GM21390 (cell line): ENCODE measurements at regions not wholly inside any gene's neighbourhood (a gene's known extent, or its start where the extent isn't known, plus 50 kb on each side); places are given as distances from the start of the nearest gene placed in this dataset.

Source experiments
- ATAC-seq: cut with Tn5 transposase; IDR thresholded peaks from one replicate; pipeline ENCODE4 v1.9.1; 2021; ENCODE audit not compliant: unreplicated experiment

DNA sequence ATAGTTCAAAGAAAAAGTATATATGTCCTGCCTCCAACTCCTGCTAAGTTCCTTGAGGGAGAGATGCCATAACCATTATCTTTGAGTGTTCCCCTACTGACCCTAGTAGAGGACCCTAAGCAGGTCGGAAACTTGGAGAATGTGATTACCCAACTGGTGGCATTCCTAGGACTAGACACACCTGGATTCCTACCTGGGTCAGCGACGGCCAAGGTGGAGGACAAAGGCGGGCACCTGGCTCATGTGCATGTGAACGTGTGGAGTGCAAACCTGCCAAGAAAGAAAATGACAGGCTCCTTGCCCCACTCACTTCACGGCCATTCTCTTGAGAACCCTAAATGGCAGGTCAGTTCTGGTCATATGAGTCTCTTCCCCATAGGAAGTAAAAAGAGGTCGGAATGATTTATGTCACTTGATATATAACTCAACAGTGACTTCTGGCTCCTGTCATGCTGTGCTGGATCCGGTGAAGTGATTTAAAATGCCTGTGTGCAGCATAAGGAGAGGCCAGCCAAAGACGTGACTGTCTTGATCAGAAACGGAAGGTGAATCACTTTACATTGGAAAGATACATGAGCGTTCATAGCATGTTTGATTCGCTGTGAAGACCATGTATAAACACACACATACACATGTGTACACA is 371.6 kb downstream of the EIPR1 start:
- ATAC-seq, result no peak

DNA sequence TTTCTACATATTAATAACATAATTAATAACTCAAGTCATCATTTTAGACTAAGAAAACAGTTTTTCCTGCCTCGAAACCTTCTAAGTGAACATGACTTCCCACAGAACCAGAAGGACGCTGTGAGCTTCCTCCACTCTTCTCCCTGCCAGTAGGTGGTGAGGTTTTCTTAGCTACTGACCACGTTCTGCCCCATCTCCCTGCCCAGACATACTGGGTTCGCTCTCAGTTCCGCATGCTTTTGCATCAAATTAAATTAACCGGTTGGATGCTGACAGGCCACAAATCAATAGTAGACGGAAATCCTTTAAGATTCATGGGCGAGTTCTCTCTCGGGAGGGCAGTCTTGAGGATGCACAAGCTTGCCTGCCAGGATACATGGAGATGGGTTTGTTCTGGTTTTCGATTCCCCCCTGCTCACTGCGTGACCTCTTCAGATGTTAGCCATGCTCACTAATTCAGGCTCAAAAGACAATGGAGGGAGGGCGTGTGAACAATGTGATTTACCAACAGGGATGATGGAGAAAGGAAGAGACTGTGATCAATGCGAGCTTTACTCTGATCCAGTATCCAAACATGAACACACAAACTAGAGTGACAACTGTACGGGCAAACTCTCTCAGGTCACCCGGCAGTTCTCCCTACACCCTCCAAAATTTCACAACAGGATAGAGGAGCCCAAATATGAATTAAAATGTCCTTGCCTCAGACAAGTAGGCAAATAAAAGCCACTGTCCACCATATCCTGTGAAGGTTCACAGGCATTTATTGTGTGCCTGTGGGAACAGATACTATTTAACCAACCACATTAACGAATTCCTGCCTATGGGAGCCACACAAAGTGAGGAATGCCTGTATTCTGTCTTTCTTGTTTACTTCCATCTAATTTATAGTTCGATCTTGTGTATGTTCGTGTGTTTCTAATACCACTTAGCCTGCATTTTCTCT is 375.7 kb downstream of the EIPR1 start:
- ATAC-seq, result peak; percentile 60

DNA sequence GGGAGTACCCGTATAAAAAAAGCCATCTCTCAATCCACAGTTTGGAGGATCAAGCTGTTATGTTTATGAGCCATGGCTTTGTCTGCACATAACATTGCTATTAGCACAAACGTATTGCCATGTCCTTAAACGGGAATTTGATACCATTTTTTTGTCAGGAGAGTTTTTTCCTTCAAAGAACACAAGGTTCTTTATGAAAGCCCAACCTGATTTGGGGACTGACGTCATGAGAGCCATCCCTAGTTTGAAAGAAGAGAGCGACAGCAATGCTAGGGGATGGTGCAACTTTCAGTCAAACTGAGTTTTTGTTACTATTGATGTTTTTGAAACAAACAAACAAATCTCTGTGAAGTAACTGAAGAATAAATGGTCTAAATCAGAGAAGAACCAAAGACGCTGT is 376.6 kb downstream of the EIPR1 start:
- no peak for ATAC-seq

DNA sequence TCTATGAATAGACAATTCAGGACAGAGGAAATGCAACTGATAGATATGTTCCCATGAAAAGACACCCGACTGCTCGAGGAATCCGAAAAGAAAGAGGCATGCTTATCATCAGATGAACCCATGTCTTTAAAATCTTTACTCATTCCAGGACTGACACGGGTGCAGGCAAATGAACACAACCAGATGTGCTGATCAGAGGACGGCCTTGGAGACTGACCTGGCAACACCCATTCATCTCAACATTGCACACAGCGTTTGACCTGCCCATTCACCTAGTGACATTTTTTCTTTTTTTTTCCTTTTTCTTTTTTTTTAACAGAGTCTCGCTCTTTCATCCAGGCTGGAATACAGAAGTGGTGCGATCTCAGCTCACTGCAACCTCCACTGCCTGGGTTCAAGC is 377.5 kb downstream of the EIPR1 start:
- no peak for ATAC-seq

DNA sequence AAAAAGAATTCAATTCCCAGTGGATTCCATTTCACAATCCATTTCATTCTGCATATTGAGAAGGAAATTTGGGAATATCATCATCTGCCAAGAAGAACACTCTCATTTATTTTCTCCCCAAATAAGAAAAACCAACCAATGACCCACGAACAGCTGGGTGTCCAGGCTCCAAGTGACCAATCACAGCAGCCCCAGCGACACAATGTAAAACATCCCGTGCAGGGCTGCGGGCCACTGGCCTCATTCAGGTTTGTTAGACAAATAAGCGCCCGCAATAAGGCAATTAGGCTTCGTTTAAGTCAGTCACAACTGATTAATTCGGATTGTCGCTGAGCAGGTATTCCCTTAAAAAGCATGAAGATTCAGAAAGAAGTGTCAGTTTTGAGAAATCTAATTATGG is 378.6 kb downstream of the EIPR1 start:
- ATAC-seq, result no peak

DNA sequence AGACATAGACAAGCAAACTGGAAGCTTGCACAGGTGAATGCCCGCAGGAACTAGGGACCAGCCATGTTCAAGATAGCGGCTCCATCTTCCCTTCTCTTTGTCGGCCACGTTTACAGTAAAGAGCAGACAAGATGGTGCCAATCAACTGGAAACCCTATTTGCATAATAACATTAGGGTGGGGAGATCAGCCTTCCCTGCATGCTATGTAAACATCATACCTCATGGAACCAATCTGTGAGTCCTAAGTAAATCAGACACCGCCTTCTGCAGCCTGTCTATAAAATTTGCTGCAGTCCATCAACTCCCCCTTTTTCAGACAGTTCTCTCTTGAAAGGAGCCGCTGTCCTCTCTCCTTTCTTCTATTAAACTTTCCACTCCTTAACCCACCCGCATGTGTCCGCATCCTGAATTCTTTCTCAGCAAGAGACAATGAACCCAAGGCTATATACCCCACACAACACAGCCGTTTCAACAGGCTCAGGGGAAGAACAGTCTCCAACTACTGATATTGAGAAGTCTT is 384.4 kb downstream of the EIPR1 start:
- ATAC-seq, result no peak

DNA sequence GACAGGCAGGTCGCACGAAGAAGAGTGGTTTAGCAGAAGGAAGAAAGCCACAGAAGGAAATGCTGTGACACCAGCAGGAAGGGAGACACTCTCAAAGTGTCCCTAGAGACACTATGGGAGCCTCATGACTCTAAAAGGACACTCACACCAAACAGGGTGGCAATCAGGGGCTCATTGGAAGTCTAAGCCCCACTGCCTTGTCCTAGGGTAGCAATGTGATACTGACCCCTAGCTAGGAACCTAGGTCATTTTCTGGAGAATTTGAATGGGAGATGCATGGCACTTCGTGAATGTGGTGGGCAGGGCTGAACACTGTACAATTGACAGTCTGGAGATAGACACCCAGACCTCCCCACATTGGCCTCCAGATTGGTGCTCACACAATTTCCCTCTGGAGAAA is 385.0 kb downstream of the EIPR1 start:
- no peak for ATAC-seq

DNA sequence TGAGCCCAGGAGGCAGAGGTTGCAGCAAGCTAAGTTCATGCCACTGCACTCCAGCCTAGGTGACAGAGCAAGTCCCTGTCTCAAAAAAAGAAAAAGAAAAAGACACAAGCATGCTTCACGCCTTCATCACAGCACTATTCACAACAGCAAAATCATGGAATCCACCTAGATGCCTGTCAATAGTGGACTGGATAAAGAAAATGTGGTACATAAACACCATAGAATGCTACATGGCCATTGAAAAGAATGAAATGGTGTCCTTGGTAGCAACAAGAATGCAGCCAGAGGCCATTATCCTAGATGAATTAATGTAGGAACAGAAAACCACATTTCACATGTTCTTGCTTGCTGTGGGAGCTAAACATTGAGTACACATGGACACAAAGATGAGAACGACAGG is 392.6 kb downstream of the EIPR1 start:
- ATAC-seq, result no peak

DNA sequence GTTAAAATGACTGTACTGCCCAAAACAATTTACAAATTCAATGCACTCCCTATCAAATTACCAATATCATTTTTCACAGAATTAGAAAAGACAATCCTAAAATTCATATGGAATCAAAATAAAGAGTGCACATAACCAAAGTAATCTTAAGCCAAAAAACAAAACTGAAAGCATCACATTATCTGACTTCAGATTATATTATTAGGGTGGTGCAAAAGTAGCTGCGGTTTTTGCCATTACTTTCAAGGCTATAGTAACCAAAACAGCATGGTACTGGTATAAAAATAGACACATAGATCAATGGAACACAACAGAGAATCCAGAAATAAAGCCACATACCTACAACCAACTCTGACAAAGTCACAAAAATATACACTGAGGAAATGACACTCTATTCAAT is 396.6 kb downstream of the EIPR1 start:
- ATAC-seq, result no peak

DNA sequence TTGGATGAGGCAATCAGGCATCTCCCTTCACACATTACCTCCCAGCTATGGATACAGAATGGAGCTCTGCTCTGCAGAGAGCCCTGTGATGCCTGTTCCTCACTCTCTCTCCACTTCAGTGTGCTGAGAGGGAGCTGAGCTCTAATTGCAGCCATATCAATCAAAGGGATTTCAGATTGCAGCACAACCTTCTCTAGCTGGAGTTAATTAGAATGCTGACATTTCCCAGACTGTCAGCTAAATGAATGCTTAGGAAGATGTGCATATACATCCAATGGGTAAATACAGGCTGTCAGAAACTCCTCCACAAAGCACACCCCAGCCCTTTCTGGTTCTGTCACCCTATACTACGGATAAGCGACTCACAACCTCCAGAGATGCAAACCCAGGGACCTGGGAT is 402.6 kb downstream of the EIPR1 start:
- ATAC-seq, result no peak

DNA sequence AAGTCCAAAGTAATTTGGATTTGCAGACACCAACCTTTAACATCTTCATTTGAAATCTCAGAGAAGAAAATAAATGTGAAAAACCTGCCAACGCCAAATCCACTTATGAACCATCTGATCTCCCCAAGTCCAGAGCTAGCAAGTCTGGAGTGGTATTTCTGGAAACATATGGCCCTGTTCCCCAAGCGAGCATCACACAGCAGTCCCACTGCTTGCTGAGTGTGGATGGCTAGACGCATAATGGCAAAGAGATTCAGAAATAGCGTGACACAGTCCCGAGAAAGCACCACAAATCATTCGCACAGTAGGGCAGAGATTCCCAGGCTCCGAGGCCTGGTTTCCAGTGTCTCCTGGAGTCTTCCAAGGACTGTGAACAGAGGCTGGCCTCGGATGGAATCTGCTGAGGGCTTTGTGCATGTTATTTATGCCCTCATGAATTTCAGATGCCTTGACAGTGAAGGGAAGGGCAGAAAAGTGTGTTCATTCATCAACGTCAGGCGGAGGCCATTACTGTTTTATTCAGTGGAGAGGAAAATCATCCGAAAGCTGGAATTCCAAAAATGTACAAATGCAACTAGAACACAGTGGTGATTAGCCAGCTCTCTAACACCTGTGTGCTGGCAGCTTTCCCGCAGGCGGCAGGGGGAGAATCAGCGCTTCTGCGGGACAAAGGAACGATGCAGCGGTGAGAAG is 417.0 kb downstream of the EIPR1 start:
- no peak for ATAC-seq

DNA sequence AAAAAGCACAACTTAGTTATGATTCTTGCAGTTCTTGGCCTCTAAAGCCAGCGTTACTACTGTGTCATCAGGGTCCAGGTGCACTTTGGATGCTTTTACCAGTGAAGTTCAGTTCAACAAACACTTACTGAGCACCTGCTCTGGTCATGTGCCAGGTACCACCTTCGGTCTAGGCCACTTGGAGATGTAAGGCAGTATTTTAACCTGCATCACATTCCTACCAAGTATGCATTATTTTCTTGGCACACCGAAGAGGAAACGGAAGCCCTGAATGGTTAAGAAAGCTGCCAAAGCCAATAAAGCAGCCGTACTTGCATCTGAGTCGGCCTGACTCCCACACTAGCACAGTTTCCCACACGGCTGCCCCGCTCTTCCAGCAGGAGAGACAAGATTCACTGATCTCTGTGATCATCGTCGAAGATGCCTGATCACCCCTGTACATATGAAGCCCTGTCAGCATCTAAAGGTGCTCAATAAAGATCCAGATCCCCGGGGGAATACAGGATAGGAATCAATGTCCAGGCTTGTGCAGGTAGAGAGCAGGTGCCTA is 427.1 kb downstream of the EIPR1 start:
- ATAC-seq, result no peak

DNA sequence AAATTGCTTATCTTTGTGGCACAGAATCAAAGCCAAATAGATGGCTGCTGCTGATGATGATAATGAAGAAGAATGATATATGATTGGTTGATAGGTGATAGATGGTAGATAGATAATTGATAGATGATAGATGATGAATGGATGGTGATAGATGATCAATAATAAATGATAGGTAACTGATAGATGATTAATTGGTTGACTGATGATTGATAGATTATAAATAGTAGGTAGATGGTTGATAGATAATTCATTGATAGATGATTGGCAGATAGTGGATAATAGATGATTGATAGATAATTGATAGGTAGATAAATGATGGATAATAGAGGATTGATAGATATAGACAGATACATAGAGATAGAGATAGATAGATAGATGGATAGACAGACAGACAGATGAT is 430.2 kb downstream of the EIPR1 start:
- no peak for ATAC-seq

DNA sequence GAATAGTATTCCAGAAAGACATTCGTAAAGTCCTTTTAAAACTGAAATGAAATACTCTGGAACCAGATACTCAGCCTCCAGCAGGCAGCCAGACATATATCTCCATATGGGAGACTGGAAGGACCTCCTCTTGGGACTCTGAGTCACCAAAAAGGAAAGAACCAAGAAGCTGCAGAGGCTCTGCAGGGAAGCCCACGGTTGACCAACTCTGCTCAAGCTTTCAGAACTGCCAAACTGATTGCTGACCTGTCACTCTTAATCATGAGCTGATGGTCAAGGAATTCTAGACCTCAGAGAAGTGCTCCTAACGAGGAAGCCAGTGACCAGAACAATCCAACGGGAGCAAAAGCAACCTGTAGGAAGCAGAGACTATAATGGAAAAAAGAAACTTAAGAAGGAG is 434.7 kb downstream of the EIPR1 start:
- ATAC-seq, result no peak

DNA sequence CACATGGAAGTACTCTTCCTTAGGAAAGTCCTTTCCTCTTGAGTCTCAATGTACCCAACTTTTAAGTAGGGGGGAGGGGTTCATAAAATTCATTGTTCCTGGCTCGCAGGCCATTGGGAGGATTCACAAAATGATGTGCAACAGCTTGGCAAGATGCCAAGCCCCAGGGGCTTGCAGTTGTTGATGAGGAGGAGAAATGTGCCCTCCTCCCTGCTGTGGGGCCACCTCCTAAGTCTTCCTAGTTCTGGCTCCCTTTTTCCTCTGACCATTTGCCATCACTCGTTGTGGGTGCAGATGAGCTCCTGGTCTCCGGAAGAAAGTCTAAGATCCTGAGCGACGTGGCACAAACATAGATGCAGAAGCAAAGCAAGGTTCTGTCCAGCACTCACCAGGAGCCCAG is 435.4 kb downstream of the EIPR1 start:
- no peak for ATAC-seq

DNA sequence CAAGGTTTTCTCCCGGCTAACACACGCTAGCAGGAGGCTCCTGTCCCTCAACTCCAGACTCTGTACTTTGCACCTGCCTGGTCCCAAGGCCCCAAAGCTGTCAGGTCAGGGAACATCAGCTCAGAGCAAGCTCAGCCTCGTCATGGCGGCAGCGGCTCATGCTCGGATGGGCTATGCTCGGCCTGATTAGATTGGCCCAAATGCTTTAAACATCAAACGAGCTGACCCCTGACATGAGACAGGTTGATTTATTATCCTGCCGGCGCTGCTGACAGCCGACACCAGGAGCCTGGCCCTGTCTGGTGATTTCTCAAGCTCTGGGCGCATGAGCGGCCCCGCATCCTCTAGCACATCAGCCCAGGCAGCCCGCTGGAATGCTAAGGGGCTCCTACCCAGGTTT is 436.4 kb downstream of the EIPR1 start:
- no peak for ATAC-seq

DNA sequence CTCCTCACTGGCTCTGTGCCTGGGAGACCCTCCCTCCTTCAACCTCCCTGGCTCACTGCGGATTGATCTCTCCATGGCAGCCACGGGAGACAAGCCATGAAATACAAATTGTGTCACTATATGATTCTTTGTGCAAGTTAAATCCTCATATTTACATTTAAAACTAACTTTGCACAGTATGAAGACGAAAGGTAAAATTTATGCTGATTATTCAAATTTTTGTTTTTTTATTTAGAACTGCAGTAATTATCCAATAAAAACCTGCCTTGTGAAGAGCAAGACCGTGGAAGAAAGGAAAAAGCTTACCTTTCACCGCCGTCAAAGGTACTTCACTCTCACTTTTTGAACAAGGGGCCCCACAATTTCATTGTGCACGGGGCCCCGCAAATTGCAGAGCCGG is 436.9 kb downstream of the EIPR1 start:
- ATAC-seq, result no peak

DNA sequence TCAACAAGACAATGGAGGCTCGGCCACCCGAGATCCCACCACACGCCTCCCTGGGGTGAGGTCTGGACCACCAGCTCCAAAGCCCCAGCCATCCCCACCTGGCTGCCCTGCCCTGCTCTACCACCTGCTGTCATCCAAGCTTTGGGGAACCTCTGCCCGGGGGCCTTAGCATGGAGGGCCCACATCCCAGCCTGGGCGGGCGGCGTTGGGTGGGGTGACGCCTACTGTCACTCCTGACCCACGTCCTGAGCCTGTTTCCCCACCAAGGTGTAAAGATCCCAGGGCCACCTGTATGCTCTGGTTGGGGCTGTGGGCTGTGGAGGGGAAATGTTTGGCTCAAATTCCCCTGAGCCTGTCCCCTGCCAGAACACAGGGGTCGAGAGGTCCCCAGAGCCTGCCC is 437.6 kb downstream of the EIPR1 start:
- ATAC-seq, result no peak

DNA sequence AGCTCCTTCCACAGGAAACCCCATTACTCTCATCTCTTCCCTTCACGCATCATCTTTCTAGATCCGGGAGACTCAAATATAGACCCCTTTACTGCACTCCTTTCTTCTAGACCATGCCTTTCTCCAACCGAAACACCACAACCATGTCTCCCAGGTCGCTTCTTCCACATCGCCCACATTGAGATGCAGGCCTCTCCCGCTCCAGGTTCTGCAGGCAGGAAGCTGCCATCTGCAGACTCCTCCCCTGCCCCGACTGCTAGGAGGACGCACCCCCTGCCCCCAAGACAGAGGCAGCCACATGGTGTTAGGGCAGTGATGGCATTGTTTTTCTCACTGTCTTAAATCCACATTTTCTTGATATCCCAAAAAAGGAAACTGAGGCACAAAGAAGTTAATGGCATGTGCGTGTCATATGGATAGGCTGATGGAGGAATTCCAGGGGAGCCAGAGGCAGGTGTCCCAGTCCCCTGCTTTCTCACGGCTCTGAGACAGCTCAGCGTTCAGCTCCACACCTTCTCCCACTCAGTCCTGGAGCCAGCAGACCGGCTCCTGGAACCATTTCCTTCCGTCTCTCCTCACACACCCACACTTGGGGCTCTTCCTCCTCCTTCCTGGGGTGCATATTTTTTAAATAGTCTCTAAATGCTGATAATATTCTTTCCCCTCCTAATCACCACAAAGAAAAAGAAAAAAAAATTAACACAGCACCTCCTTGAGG is 438.4 kb downstream of the EIPR1 start:
- no peak for ATAC-seq

DNA sequence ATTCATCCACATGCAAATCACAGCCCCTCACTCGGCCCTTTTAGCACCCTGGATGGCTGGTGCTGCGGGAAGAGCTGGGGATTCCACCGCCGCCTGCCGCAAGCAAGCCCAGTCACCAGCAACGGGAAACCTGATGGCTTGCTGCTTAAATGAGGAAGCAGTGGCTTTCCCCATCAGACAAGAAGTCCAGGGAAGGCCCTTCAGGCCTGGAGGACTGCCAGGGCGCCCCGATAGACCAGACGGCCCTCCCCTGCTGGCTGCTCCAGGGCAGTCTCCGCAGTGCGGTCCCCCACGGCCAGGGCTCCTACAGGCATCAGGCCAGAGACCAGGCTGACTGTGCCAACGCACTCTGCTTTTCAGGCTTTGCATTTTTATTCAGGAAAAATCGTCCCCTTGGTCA is 439.1 kb downstream of the EIPR1 start:
- ATAC-seq, result no peak
